Left ventricle myocardium superior (tissue), 1 donor: ENCODE measurements at regions not wholly inside any gene's neighbourhood (a gene's known extent, or its start where the extent isn't known, plus 50 kb on each side); places are given as distances from the start of the nearest gene placed in this dataset.
"Not testable (repeated sequence)": the region's sequence is repeated elsewhere in the genome, so short reads cannot be mapped to it uniquely, and the experiment has no call there.

Experiments
- ATAC-seq: fragments of 200-7000 bp; cut with Tn5 transposase; one replicate; pipeline ENCODE4 v1.9.1; 2020; ENCODE audit warnings: mild to moderate bottlenecking, moderate library complexity
- DNase-seq: peaks from one replicate; pipeline ENCODE4 v3.0.0-alpha.2; 2020
- intact Hi-C: fragments of 100-400 bp; cut with micrococcal nuclease; formaldehyde crosslinking; loops from one replicate; pipeline ENCODE4 v1.11.0; 2022
- donor health status: DM: no; HTN: yes; CAD: no; lungs with severe emphysema.

GRCh38 chr3:35045118-35045517, 594.2 kb upstream of the ARPP21 start:
- no peak for DNase-seq
- intact Hi-C loops = no loop called here
- ATAC-seq = no peak

GRCh38 chr3:35064761-35065160, 574.6 kb upstream of the ARPP21 start:
- ATAC-seq = no peak
- no peak for DNase-seq
- intact Hi-C loops = no loop called here

DNA sequence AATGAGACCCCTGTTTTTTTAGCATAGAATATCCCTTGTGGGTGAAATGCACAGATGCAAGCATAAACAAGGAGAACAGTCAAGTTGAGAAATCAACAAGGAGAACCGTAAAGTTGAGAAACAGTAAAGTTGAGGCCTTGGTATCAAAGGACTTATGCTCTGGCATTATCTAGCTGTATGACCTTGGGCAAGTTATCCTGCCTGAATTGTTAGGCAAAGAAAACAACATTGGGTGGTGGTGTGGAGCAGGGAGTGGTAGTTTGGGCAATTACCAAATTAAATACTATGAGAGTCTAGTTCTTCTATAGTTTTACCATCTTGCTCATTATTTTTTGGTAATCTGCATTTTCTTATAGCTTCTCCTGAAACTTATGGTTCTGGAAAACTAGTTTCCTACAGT, 573.4 kb upstream of the ARPP21 start:
- intact Hi-C loops = no loop called here
- ATAC-seq = no peak

DNA sequence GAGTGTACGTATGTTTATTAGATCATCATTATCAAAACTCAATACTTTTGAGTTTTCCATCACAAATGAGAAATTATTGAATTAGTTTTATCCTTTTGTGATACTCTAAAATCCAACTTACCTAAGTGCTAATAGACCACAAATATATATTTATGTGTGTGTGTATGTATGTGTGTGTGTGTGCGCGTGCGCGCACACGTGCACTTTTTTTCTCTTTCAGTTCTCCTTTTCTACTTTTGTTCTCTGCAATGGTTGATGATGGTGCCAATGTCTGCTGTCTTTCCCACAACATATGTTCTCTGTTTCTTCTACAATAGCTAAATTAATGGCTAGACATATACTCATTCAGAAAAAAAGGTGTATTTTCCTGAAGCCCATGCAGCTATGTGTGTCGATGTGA, 571.6 kb upstream of the ARPP21 start:
- no peak for ATAC-seq
- intact Hi-C loops = no loop called here
- DNase-seq = no peak

More for the DNA sequence above, 573.4 kb upstream of the ARPP21 start:
- no peak for DNase-seq

GRCh38 chr3:35070088-35070487, 569.2 kb upstream of the ARPP21 start:
- DNase-seq (no peak), ATAC-seq (no peak)
- intact Hi-C loops = no loop called here

GRCh38 chr3:35071772-35072171, 567.6 kb upstream of the ARPP21 start:
- DNase-seq (no peak), ATAC-seq (no peak)
- intact Hi-C loops = no loop called here

DNA sequence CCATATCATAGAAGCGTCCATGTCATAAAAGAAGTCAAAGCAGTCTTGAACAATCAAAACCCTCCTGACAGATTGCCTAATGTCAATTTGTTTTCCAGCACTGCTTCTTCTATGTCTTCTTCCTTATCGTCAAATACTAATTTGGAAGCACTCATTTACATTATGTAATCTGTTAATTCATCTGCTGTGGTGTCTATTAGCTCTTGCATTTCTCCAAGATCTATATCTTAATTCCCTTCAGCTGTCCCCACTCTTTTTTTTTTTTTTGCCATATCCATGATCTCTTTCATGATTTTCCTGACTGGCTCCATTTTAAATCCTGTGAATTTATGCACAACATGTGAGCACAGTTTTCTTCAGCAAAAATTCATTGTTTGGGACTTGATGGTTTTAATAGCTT, 560.5 kb upstream of the ARPP21 start:
- no peak for ATAC-seq
- intact Hi-C loops = no loop called here

DNA sequence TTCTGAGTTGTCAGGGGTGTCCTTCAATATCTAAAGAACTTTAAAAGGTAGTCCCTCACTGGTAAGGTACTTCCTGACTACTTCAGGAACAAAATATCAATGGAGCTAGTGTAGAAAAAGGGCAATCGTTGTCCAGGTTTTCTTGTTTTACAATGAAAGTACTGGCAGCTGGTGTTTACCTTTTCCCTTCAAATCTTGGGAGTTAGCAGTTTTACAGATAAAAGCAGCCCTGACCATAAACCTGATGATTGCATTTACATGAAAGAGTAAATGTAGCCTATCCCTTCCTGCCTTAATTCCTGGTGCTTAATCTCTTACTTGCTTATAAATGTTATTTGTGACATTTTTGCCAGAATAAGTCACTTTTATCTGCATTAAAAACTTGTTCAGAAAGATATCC, 559.9 kb upstream of the ARPP21 start:
- ATAC-seq (no peak), DNase-seq (no peak)
- intact Hi-C loops = no loop called here

More for the DNA sequence above, 560.5 kb upstream of the ARPP21 start:
- DNase-seq = no peak

DNA sequence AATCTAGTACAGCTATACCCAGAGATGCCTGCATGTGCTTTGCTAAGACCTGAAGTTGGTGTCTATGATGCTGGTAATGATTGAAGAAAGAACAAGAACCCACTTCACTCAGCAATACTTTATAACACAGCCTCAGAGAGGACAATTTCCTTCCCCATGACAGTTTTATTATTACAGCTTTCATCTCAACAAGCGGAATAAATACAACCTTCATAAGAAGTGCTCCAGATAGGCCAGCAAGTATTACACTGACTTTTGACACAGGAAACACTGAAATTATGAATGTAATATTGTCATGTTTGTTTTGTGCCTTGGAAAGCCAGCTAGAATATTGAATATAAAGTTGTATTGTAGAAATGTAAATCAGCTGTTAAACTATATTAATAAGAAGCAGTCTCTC, 557.4 kb upstream of the ARPP21 start:
- DNase-seq (no peak), ATAC-seq (no peak)
- intact Hi-C loops = no loop called here

GRCh38 chr3:35088943-35089342, 550.4 kb upstream of the ARPP21 start:
- ATAC-seq (no peak), DNase-seq (no peak)
- intact Hi-C loops = no loop called here

- intact Hi-C loops = no loop called here
- DNase-seq = no peak
- ATAC-seq = no peak
Observed at GRCh38 chr3:35114686-35115085, 524.6 kb upstream of the ARPP21 start.

DNA sequence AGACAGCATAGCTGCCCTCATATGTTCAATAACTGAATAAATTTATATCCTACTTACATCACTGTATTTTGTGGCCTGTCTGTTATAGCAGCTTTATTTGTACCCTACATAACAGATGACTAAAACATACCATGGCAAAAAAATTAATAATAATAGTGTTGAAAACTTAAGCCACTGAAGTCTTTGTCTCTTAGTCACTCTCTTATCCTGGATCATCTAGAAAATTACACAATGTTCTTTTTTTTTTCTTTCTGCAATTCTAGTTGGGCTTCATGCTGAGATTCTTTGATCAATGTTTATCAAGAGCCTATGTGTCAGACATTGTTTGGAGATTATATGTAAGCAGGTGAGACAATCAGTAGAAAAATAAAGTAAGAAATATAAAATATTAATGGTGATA, 519.3 kb upstream of the ARPP21 start:
- ATAC-seq = no peak
- no peak for DNase-seq
- intact Hi-C loops = no loop called here

DNA sequence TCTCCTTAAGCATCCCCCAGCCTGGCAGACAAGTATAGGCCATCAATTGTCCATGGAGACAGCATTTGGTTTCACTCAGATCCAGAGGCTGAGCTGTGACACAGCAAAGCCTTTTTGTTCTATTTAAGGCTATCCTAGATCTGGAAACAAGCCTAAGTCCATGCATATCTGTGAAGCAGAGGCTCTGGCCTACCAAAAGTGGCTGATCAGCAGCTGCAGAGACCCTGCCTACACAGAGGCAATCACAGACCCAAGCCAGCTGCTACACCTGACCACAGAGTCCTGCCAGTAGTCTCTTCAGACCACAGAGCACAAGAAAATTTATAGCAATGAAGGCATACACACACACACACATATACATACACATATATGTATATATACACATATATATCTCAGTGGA, 501.7 kb upstream of the ARPP21 start:
- intact Hi-C loops = no loop called here
- ATAC-seq = no peak
- DNase-seq = no peak

- no peak for ATAC-seq
- DNase-seq = no peak
- intact Hi-C loops = no loop called here
Observed at GRCh38 chr3:35141406-35141805, 497.9 kb upstream of the ARPP21 start.

- DNase-seq (no peak), ATAC-seq (no peak)
- intact Hi-C loops = no loop called here
Observed at GRCh38 chr3:35144011-35144410, 495.3 kb upstream of the ARPP21 start.

GRCh38 chr3:35146256-35147035, 492.9 kb upstream of the ARPP21 start:
- ATAC-seq = not testable (repeated sequence)

DNA sequence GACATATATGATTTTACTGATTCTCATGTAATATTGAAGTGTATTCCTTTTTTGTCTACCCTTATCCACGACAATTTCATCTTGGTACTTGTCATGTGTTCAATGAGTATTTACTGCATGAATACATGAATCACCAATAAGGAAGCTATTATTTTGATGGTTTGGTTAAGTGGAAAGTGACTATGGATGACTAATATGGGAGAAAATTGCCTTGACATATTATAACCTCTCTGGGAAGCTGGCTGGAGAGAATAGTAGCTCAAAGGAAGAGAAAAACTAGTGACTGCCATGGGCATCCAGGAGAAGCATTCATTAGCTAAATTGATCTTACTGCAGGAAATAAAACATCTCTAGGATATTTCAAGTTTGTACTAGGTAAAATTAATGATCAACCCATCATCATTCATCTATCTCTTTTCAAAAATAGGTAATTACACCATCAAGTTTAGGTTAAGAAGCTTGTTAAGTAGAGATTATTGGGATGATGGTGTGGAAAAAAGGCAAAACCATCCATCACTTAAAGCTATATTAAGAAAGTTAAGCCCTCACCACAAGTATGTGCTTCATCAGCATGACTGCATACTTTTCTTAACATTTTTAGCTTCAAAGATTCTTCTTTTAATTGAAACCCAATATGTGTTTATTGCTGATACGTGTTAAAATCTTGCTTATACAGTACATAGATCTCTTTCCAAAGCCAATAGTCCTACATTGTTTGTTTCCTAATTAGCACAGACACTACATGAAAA, 455.2 kb upstream of the ARPP21 start:
- DNase-seq = no peak
- intact Hi-C loops = no loop called here
- ATAC-seq = no peak

More at GRCh38 chr3:35146256-35147035, 492.9 kb upstream of the ARPP21 start:
- intact Hi-C loops, DNase-seq: not testable (repeated sequence)

DNA sequence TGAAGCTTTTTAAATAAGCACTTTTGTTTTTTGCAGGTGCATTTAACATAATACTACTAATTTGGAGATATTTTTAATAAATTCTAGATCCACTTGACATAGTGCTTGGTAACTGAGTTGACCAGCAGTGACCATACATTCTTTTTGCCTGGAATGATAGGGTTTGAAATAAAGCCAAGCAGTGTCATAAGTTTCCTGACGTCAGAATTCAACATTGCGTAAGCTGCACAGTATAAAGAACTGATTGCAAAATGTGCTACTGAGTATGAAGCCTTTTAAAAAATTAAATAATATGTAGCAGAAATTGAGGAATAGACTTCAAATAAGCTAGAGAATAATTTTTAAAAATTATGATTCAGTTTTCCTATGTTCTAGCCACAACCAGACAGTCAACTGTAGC, 454.6 kb upstream of the ARPP21 start:
- ATAC-seq = no peak
- DNase-seq = no peak
- intact Hi-C loops = no loop called here

DNA sequence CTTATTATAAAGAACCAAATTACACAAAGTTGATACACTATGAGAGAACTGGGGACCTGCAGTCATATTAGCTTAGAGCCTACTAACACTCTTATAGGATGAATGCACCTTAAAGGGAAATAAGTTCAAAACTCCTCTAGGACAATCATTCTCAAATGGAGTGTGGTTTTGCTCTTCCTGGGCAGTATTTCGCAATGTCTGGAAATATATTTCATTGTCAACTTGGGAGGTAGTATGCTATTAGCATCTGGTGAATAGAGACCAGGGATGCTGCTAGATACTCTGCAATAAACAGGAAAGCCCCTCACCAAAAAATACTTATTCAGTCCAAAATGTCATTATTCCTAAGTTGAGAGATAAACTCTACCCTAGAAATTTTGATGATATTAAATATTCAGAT, 451.4 kb upstream of the ARPP21 start:
- ATAC-seq = no peak
- DNase-seq = no peak
- intact Hi-C loops = no loop called here

- intact Hi-C loops = no loop called here
- ATAC-seq = no peak
- DNase-seq = no peak
Observed at GRCh38 chr3:35194666-35195065, 444.7 kb upstream of the ARPP21 start.

- DNase-seq = no peak
- ATAC-seq = no peak
- intact Hi-C loops = no loop called here
Observed at GRCh38 chr3:35198857-35199256, 440.5 kb upstream of the ARPP21 start.
